Fibroblast of skin of scalp (primary cell): ENCODE measurements at regions not wholly inside any gene's neighbourhood (a gene's known extent, or its start where the extent isn't known, plus 50 kb on each side); places are given as distances from the start of the nearest gene placed in this dataset.
A peak's percentile ranks its signal among the peaks of the same experiment; 100 is the strongest.

ENCODE experiments used
- DNase-seq: peaks from one replicate; pipeline ENCODE4 v3.0.0-alpha.2; 2013

DNA sequence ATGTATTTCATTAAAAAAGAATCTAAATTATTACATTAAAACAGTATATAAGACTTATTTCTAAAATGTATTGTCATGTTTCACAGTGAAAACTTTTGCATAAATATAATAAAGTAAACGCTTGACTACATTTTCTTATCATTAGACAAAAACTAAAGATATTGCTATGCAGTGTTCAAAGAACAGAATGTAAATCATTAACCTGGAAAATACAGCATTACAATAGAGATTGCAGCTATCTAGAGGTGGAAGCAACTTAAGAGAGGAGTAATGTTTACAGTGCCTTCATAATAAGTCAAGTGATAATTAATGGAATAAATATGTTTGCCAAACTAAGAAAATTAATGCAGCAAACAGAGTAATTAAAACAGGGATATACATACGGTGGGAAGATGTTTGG is 940.9 kb downstream of the FSTL5 start:
- no peak for DNase-seq

DNA sequence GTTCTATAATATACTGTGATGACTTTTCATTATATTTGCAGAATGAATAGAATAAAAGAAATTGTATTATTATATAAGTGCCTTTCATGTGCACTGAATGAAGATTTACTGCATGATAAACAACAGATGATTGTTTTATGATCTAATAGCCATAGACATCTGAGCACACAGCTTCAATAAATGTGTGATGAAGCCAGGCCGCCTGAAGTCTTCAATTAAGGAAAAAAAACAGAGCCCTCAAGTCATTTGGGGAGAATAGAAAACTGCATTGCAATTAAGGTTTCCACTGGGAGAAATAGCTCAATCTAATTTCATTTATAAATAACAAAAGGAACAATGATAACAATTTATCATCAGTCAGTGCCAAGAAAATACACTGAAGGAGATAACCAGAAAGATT is 955.2 kb downstream of the FSTL5 start:
- no peak for DNase-seq

DNA sequence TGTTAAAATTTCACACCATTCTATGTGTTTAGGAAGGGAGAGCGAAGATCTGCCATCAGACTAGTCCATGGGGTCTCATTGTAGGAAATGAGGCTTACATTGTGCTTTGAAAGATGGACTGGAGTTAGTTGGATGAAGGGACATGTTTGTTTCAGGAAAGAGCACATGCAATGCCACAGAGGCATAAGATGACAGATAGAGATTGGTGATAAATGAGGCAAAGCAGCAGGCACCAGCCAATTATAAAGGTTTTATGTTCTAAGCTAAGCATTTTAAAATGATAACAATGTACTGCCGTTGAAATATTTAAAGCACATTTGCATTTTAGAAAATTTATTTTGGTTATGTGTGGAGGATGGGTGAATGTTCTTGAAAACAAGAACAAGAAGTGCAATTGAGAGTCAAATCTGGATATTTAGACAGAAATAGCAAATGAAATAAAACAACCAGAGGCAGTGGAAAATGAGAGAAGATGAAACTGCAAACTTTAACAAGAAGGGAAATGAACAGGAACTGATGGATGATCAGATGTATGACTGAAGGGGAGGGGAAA is 957.2 kb downstream of the FSTL5 start:
- no peak for DNase-seq

DNA sequence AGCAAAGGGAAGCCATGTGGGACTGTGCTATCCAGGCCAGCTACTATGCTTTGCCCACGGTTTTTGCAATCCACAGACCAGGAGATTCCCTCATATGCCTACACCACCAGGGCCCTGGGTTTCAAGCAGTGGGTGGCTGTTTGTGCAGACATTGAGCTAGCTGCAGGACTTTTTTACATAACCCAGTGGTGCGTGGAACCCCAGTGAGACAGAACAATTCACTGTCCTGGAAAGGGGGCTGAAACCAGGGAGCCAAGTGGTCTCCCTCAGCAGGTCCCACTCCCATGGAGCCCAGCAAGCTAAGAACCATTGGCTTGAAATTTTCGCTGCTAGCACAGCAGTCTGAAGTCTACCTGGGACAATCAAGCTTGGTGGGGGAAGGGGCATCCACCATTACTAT is 959.9 kb downstream of the FSTL5 start:
- DNase-seq: no peak

DNA sequence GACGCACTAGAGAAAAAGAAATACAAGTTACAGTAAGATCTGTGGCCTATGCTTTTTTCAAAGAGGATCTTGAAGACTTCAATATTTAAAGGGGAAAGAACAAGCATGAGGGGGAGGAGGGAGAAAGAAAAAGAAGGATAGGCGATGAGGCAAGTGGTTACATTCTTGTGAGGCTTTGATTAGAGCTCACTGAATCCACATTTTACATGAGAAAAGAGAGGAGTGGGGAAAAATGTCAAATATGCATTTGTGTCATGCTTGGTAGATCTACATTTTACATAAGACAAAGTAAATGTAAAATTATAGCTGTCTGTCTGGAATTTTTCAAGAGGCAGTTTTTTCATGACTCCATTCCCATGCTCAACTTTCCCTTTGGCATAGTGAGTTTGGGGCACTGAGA is 965.9 kb downstream of the FSTL5 start:
- DNase-seq: peak; percentile 21

DNA sequence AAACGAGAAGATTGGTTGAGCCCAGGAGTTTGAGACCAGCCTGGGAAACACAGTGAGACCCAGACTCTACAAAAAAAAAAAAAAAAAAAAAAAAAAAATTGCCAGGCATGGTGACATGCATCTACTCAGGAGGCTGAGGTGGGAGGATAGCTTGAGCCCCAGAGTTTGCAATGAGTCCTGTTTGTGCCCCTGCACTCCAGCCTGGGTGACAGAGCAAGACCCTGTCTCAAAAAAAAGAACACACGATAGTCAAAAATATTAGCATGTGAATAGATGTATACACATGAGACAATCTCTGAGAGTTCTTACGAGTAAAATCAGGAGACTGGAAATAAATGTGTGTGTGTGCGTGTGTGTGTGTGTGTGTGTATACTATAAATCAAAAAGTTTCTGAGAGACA is 966.3 kb downstream of the FSTL5 start:
- no peak for DNase-seq

DNA sequence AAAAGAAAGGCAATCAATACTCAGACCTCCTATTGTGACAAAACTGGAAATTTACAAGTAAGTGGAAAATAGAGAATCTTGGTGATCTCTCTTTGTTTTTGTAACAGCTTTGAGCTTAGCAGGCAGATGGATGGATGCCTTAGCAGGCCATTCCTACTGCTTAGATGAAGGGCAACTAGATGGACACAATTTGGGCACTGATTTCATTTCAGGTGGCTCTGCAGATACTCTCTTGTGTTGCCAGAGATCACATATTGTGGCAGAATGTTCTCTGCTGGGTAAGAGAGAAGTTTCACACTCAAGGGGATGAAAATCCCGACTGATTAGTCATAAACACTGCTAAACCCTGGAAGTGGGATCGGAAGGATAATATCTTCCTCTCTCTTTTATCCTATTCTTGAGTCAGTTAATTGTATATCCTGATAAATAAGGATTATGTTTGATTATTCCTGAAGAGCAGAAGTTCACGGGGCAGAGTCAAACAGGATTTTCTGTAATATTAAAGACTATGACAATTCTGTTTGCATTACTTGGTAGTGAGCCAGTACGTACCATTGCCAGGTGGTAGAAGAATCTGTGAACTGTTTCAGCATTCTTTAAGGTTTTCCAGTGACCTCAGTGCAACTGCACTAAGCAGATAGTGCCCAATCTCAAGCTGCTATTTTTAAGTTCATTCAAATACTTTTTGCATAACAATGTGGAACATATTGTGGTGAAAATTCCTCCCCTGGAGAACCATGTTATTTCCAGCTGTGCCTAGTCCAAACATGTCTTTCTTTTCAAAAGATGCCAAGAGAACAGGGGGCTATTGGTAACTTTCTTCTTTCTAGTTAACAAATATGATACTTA is 974.3 kb downstream of the FSTL5 start:
- DNase-seq: peak; percentile 29

DNA sequence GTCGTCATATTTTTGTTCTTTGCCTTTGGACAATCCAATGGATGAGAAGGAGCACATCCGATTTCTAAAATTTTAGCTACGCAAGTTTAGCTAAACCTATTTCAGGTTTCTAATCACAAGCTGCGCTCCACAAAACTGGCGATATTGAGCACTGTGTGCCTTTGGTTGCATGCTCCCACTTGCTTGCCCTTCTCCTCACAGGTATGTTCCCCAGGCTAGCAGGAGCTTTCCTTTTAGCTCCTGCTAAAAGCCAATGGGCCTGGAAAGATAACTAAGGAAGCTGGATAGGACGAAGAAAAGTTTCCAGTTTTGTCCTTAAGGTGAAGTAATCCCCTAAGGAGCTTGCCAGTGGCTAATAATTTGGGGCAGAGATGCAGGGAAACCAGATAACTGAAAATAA is 975.2 kb downstream of the FSTL5 start:
- no peak for DNase-seq

DNA sequence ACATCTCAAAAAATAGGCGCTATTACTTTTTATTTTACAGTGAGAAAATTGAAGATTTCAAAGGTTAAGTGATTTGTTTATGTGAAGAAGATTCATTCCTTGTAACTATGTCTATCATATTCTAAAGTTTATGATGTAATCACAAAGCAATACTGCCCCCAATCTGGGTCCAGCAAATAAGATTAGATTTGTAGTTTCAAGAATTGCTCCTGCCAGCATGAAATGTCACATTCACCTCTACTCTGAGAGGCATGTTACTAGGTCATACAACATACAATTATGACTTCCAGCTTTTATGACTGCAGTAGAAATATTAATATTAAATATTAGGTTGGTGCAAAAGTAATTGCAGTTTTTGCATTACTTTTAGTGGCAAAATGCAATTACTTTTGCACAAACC is 976.2 kb downstream of the FSTL5 start:
- no peak for DNase-seq

DNA sequence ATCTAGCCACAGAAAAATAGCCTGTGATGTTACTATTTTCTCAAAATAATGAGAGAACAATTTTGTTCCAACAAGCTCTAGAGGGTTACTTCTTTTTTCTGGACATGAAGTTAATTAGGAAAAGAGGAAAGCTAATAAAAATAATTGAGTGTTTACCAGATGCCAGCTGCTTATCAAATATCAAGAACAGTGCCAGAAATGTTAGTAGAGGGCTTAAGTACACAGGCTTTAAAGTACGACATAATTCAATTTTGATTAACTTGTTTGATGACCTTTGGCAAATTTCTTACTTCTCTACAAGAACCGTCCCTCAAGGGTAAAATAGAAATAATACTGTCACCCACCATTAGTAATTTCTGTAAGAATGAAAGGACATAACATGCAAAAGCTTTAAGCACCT is 977.0 kb downstream of the FSTL5 start:
- no peak for DNase-seq

DNA sequence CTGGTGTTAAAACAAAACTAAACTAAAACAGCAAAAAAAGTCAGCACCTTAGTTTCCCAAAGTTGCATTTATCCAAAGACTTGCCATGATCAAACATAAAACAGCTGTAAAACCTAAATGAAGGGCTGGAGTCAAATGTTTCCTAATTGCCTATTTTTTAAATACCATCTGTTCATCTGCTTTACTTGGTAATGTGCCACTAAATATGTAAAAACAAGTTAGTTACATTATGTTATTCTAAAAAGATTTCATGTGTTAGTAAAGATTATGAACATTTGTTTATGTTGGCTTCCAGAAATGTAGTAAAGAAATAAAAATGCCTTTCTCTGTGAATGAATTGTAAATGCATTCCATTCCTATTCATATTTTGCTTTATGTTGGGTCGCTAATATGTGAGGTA is 977.8 kb downstream of the FSTL5 start:
- peak; percentile 37 for DNase-seq

DNA sequence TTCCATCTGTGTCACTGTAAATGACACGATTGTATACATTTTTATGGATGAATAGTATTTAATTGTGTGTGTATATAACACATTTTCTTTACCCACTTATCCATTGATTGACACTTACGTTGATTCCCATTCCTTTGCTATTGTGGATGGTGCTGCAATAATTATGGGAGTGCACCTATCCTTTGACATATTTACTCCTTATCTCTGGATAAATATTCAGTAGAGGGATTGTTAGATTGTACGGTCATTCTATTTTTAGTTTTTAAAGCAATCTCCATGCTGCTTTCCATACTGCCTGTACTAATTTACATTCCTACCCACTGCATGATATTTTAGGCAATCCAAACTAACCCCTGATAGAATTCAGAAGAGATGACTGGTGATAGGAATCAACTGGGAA is 980.1 kb downstream of the FSTL5 start:
- DNase-seq: no peak

DNA sequence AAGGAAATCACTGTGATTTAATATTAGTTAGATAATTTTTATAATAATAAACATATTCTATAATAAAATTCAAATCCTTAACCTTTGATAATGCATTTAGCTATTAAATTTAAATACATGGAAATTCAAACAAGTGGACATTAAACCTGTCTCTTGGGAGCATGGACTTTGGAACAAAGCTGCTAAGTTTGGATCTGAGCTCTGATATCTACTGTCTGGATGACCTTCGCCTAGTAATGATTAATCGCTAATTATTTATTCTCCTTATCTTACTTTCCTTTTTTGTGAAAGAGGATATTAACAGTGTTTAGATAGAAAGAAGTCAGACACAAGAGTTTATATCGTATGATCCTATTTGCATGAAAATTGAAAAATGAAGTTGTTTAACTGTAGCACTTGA is 980.9 kb downstream of the FSTL5 start:
- no peak for DNase-seq

DNA sequence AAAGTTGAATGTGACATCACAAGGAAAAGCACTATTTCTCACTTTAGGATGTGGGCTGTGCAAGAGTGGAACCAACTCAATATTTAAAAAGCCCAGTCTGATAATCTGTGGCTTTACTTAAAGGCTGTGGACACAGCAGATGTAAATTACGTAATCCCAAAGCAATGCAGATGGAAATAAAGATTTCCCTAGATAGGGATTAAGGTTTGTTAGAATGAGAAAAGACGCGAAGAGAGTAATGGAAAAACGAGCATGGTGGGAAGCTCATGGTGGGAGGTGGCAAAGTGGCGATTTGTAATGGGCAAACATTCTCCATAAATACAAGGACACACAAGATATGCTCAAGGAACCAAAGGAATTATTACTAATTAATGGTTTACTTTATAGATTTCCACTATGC is 985.5 kb downstream of the FSTL5 start:
- DNase-seq: no peak

DNA sequence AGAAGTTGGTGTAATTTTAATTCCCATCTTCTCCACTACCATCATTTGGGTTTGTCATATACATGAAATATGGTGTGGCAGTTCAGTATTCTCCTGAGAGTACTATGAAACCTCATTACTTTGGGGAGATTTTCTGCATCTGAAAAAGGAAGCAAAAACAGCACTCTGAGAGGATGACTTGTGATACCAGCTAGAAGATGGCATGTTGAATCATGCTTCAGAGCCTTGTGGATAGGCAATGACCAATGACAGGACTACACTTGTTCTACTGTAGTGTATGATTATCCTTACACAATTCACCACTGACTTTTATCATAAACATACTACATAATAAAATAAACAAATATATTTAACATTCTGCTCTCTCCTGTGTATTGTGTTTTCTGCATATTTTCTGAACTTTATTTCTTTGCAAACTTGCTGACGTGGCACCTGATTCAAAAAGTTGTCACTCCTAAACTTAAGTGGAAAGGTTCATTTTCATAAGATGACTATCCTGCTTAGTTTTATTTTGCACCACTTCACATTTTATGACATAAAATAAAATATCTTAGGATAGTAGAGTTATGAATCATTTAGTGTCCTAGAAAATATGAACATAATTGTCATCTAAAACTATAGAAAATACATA is 991.3 kb downstream of the FSTL5 start:
- no peak for DNase-seq

DNA sequence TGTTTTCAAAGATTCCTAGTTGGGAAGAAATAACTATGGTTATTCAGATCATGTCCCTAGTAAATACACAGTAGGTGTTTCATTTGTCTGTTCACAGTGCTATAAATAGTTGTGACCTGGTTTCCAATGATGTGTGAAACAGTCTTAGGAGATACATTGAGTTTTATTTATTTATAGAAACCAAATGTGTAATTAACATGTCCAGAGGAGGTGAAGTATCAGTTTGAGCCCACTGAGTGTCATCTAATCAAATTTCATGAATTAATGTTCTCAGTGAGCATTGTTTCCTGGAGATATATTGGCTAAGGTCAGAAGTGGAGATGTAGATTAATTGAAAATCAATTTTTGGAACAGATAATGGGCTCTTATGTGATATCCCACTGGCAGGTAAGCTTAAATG is 996.3 kb downstream of the FSTL5 start:
- DNase-seq: no peak

DNA sequence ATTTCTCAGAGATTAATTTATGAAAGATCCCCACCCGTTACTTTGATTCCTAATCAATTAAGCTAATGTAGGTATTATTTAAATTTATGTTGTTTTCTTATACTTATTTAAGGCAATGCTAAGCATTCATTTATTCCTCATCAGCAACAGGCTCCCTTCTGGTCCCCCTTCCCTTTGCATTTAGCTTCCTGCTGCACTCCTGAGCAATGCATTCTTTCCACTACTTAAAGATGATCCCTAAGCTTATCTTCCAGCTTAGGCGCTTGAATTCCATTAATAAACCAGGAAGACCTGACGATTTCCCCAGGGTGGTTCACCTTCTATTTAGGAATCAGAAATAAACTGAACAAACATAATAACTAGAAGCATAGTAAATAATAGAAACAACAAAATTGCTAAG is 1003.1 kb downstream of the FSTL5 start:
- no peak for DNase-seq

DNA sequence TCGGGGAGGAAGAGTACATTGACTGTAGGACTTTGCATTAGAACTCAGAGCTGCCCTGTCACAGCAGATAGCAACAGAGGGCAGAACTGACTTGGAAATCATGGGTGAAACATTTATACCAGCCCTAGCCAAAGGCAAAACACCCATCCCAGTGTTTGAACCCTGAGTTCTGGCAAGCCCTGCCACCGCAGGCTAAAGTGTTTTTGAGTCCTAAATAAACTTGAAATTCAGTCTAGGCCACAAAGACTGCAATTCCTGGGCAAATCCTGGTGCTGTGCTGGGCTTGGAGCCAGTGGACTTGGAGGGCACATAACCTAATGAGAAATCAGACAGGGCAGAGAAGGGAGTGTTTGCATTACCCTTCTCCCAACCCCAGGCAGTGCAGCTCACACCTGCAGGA is 1015.7 kb downstream of the FSTL5 start:
- DNase-seq: no peak

DNA sequence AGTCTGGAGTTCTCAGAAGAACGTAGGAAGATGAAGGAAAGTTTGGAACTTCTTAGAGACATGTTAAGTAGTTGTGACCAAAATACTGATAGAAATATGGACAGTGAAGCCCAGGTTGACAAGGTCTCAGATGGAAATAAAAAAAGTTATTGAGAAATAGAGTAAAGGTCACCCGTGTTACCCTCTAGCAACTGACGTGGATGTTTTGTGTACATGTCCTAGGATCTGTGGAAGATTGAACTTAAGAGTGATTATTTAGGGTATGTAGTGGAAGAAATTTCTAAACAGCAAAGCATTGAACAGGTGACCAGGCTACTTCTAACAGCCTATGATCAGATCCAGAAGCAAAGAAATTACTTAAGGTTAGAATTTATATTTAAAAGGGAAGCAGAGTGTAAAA is 1020.4 kb downstream of the FSTL5 start:
- no peak for DNase-seq

DNA sequence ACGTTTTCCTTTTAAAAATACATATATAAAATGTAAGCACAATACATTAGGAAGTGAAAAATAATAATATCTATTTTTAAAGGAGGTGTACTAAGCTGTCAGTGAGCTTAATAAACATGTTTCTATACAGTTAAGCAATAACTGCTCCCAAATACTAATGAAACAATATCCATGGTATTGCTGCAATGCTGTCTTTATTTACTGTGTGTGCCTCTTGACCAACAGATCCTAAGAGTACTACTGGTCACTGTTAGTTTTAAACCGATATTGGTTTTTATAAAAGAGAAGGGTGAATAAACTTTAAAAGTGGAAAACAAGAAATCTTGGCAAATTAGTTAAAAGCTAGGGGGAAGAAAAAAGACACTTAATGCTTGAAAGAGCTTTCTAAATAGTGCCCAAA is 1029.0 kb downstream of the FSTL5 start:
- DNase-seq: no peak

DNA sequence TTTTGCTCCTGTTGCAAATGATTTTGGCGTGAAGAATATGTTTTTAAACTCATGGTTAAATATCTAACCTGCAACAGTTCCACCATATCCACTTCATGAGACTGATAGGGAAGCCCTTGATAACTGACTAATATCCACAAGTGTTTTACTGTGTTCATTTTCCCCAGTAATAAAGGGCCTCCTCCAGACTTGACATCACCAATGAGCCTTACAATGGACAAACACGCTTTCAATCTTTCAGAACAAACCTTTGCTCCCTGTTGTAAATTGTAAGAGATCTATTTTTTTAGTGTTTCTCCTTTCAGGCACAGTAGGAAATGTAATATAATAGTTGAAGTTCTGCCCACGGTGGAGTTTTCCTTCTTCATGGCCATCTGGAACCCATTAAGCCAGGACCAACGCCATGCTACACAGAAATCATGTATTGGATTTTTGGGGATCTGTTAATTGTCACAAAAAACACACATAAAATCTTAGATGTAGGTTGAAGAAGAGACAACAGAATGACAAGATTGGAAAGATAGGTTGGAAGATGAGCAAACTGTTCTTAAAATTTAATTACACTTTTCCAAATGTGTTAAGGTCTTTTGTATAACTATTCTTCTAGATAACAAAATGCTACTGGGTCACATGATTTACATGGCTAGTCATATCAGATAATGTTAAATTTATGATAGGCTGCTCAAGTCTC is 1030.1 kb downstream of the FSTL5 start:
- no peak for DNase-seq

DNA sequence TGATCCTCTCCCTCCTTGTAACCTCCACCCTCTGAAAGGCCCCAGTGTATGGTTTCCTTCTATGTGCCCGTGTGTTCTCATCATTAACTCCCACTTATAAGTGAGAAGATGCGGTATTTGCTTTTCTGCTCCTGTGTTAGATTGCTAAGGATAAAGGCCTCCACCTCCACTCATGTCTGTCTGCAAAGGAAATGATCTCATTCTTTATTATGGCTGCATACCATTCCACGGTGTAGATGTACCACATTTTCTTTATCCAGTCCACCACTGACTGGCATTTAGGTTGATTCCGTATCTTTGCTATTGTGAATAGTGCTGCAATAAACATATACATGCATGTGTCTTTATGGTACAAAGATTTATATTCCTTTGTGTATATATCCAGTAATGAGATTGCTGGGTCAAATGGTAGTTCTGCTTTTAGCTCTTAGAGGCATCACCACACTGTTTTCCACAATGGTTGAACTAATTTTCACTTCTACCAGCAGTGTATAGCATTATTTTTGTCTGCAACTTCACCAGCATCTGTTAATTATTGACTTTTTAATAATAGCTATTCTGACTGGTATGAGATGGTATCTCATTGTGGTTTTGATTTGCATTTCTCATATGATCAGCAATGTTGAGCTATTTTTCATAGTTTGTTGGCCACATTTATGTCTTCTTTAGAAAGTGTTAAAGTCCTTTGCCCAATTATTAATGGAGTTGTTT is 1030.9 kb downstream of the FSTL5 start:
- no peak for DNase-seq

DNA sequence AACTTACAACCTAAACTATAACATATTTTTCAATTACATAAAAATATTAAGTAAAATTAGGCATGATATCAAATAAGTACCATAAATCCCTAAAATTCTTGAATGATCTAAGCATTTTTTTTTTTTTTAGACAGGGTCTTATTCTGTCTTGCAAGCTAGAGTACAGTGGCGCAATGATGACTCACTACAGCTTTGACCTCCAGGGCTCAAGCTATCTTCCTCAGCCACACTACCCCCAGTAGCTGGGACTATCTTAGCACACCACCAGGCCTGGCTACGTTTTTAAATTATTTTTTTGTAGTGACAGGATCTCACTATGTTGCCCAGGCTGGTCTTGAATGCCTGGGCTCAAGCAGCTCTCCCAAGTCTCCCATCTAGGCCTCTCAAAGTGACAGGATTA is 1042.3 kb downstream of the FSTL5 start:
- peak; percentile 8 for DNase-seq
